CD1c-positive myeloid dendritic cell (primary cell): ENCODE measurements at regions not wholly inside any gene's neighbourhood (a gene's known extent, or its start where the extent isn't known, plus 50 kb on each side); places are given as distances from the start of the nearest gene placed in this dataset.

ENCODE experiments used
- DNase-seq: peaks from one replicate; pipeline ENCODE4 v3.0.0-alpha.2; 2016; ENCODE audit errors: extremely low spot score

- DNase-seq, result no peak
These were observed 110.8 kb upstream of the CDC42EP3 start for GRCh38 chr2:37782155-37782673.

- DNase-seq, result no peak
These were observed 111.4 kb upstream of the CDC42EP3 start for GRCh38 chr2:37782721-37783371.

GRCh38 chr2:37783545-37783944 is 112.1 kb upstream of the CDC42EP3 start:
- no peak for DNase-seq

- no peak for DNase-seq
These were observed 112.8 kb upstream of the CDC42EP3 start for GRCh38 chr2:37784071-37784758.

GRCh38 chr2:37784759-37785149 is 113.3 kb upstream of the CDC42EP3 start:
- no peak for DNase-seq

- DNase-seq, result no peak
These were observed 114.8 kb upstream of the CDC42EP3 start for GRCh38 chr2:37786191-37786698.

- no peak for DNase-seq
These were observed 115.4 kb upstream of the CDC42EP3 start for GRCh38 chr2:37786854-37787253.

- DNase-seq, result no peak
These were observed 117.3 kb upstream of the CDC42EP3 start for GRCh38 chr2:37788602-37789209.

- DNase-seq, result no peak
These were observed 118.6 kb upstream of the CDC42EP3 start for GRCh38 chr2:37790019-37790418.

GRCh38 chr2:37790462-37790861 is 119.0 kb upstream of the CDC42EP3 start:
- no peak for DNase-seq

- peak; percentile 14 for DNase-seq
These were observed 120.9 kb upstream of the CDC42EP3 start for GRCh38 chr2:37792366-37792765.

GRCh38 chr2:37793004-37793403 is 121.6 kb upstream of the CDC42EP3 start:
- DNase-seq, result no peak

GRCh38 chr2:37794717-37795116 is 123.3 kb upstream of the CDC42EP3 start:
- DNase-seq, result no peak

- no peak for DNase-seq
These were observed 124.0 kb upstream of the CDC42EP3 start for GRCh38 chr2:37795456-37795855.

GRCh38 chr2:37795938-37796337 is 124.5 kb upstream of the CDC42EP3 start:
- no peak for DNase-seq

- no peak for DNase-seq
These were observed 125.0 kb upstream of the CDC42EP3 start for GRCh38 chr2:37796481-37796880.

GRCh38 chr2:37797081-37797480 is 125.6 kb upstream of the CDC42EP3 start:
- no peak for DNase-seq

GRCh38 chr2:37798315-37799005 is 126.6 kb upstream of the RMDN2 start:
- DNase-seq, result peak; percentile 74

GRCh38 chr2:37800176-37800858 is 124.8 kb upstream of the RMDN2 start:
- DNase-seq, result no peak

- DNase-seq, result no peak
These were observed 122.8 kb upstream of the RMDN2 start for GRCh38 chr2:37802211-37802752.

- no peak for DNase-seq
These were observed 122.1 kb upstream of the RMDN2 start for GRCh38 chr2:37802899-37803379.
